ENCODE measurements at regions not wholly inside any gene's neighbourhood (a gene's known extent, or its start where the extent isn't known, plus 50 kb on each side); places are given as distances from the start of the nearest gene placed in this dataset.

DNA sequence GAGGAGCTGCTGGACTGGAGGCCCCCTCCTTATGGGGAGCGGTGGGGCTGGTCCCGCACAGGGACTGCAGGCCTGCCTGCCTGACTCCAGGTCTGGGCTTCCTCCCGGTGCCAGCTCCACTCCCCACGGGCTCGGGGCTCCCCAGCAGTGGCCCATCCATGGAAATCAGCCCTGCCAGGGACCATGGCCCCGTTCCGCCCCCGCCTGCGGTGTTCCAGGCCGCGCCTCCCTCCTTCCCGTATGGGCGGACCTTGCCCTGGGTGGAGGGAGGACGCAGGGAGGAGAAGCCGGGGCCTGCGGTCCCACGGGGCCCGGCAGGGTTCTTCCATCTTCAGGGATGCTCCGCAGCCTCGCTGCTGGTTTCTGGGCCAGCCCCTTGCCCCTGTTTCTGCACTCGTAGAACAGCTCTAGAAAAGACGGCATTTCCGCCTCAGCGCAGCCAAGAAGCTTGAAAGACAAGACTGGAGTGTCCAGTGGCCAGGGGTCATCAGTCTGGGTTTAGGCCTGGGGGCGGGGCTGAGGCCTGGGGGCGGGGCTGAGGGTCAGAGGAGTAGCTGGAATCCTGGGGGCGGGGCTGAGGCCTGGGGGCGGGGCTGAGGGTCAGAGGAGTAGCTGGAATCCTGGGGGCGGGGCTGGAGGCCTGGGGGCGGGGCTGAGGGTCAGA, 1330.6 kb downstream of the BRD1 start:
- no peaks in the 10 kb centered on the region for H3K4me1 ChIP-seq
- H3K27me3 ChIP-seq, result no peaks in the 10 kb centered on the region
- TF ChIP-seq, protein P1, sequence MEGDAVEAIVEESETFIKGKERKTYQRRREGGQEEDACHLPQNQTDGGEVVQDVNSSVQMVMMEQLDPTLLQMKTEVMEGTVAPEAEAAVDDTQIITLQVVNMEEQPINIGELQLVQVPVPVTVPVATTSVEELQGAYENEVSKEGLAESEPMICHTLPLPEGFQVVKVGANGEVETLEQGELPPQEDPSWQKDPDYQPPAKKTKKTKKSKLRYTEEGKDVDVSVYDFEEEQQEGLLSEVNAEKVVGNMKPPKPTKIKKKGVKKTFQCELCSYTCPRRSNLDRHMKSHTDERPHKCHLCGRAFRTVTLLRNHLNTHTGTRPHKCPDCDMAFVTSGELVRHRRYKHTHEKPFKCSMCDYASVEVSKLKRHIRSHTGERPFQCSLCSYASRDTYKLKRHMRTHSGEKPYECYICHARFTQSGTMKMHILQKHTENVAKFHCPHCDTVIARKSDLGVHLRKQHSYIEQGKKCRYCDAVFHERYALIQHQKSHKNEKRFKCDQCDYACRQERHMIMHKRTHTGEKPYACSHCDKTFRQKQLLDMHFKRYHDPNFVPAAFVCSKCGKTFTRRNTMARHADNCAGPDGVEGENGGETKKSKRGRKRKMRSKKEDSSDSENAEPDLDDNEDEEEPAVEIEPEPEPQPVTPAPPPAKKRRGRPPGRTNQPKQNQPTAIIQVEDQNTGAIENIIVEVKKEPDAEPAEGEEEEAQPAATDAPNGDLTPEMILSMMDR (IDR thresholded peaks at IDR 0.05), result no peak
- no peak overlapping the region for H3K27ac ChIP-seq
- no peaks in the 10 kb centered on the region for H3K9me3 ChIP-seq
- DNase-seq (ENCODE audit: low spot score), result no peak
- H3K4me3 ChIP-seq, result no peak overlapping the region
- H3K36me3 ChIP-seq, result no peaks in the 10 kb centered on the region

DNA sequence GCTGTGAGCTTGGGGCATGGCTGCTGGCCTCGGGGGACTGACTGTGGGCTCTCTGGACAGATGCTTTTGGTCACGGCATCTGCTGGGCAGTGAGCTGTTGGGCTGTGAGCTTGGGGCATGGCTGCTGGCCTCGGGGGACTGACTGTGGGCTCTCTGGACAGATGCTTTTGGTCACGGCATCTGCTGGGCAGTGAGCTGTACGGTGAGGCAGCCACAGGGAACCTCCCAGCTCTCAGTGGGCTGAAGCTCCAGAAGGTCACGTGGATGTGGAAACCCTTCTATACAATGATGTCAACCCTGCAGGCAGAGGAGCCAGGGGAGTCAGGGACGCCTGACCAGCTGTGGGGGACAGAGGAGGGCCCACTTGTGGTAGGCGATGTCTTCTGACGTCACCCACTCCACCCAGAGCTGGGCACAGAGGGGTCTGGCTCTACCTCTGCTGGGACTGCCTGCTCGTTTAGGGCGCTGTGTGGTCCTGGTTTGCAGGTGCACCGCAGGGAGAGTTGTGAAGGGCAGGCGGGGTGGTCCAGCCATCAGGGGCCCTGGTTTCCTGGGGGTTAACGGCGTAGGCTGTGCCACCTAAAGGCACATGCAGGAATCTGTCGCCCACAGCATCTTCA, 1331.3 kb downstream of the BRD1 start:
- H3K36me3 ChIP-seq, result no peaks in the 10 kb centered on the region
- no peaks in the 10 kb centered on the region for H3K9me3 ChIP-seq
- H3K27me3 ChIP-seq, result peaks cover 0 to 3% of the 10 kb centered on the region in 2 donors
- peaks cover 0 to 2% of the 10 kb centered on the region in 2 donors for H3K4me1 ChIP-seq
- TF ChIP-seq, protein P1 (IDR thresholded peaks at IDR 0.05), result no peak
- DNase-seq (ENCODE audit: low spot score), result no peak
- H3K27ac ChIP-seq, result no peak overlapping the region
- H3K4me3 ChIP-seq, result no peak overlapping the region

DNA sequence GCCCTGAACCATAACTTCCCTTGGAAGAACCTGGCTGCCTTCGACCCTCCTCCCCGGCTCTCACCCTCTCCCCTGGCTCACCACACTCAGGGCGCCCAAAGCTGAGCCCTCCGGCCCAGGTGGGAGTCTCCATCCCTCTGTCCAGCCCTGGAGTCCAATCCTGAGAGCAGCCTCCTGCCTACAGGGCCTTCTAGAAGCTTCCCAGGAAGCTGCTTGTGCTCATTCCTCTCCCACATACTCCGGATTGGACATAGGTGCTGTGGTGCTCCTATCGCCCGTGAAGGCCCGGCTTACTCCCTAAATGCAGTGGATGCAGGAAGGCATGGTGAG, 1332.0 kb downstream of the BRD1 start:
- Histone ChIP-seq H3K4me3 (no peak overlapping the region), H3K27me3 (peaks cover 6 to 10% of the 10 kb centered on the region in 2 donors), H3K36me3 (no peaks in the 10 kb centered on the region), H3K9me3 (no peaks in the 10 kb centered on the region), H3K27ac (no peak overlapping the region), H3K4me1 (peaks cover 0 to 9% of the 10 kb centered on the region in 2 donors)
- TF ChIP-seq, protein P1 (IDR thresholded peaks at IDR 0.05), result no peak
- no peak for DNase-seq (ENCODE audit: low spot score)

DNA sequence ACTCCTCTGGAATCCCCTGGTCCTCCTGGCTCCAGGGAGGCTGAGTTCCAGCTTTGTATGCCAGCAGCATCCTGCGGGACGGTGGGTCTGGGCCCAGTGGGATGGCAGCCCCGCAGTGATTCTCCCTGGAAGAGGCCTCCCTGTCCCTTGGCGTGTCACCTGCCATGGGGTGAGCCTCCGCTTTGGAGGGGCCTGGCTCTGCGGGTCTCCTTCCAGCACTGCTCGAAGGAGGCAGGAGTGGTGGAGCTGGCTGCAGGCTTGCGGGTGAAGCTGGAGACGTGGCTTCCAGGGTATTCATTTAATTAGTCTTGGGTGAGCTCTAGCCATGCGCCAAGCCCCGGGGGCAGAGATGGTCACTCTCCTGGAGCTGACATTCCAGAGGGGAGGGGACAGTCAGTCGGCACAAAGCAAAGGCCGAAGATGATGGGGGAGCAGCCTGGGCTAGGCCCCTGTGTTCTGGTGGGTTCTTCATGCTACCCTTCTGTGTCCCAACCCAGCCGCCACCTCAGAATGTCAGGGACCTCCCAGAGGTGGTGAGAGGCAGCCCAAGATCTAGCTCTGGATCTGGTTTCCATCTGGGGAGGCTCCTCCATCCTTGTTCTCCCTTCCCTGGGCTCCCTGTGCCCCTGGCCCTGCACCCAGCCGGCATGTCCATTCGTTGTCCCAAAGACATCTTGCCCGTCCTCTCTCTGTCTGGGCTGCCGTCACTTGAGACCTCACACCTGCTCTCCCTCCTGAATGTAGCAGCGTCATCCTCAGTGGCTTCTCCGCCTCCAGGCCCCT, 1332.5 kb downstream of the BRD1 start:
- TF ChIP-seq, protein P1 (IDR thresholded peaks at IDR 0.05), result no peak
- no peak overlapping the region for H3K27ac ChIP-seq
- peaks cover 0 to 13% of the 10 kb centered on the region in 2 donors for H3K4me1 ChIP-seq
- no peaks in the 10 kb centered on the region for H3K36me3 ChIP-seq
- H3K27me3 ChIP-seq, result peaks cover 6 to 10% of the 10 kb centered on the region in 2 donors
- H3K9me3 ChIP-seq, result no peaks in the 10 kb centered on the region
- no peak for DNase-seq (ENCODE audit: low spot score)
- no peak overlapping the region for H3K4me3 ChIP-seq

DNA sequence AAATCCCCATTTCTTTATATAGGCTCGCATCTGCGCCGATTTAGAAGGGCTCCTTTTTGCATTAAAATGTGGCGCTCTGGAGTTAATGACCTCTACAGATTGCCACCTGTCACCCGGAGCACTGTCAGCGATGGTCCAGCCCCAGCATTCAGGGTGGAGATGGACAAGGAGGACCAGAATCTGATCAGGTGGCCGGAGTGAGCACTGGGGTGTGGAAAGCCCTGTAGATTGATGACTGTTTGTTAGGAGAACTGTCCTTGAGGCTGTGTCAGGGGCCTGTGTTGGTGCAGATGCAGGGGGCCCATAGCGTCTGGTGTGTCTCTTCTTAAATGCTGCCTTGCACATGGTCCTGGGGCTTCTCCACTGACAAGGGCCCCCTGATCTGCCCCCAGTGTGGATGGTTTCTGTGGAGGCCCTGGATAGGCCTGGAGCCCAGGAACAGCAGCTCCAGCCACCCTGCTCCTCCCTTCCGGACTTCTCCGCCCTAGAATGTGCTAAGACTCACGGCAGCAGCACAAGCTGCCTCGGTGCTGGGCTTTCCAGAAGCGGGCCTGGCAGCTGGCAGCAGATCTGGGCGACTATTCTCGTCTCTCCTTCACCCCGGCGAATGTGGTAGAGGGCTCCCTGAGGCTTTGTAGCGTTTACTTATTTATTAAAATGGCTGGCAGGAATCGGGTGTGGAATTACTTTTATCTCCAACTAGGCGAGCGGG, 1333.3 kb downstream of the BRD1 start:
- peaks cover 0 to 21% of the 10 kb centered on the region in 2 donors for H3K4me1 ChIP-seq
- no peak for DNase-seq (ENCODE audit: low spot score)
- peaks cover 6 to 15% of the 10 kb centered on the region in 2 donors for H3K27me3 ChIP-seq
- no peaks in the 10 kb centered on the region for H3K9me3 ChIP-seq
- no peaks in the 10 kb centered on the region for H3K36me3 ChIP-seq
- no peak overlapping the region for H3K27ac ChIP-seq
- H3K4me3 ChIP-seq, result no peak overlapping the region
- TF ChIP-seq, protein P1 (IDR thresholded peaks at IDR 0.05), result no peak

Data from right atrium auricular region (tissue), 2 donors.